ENCODE measurements at regions not wholly inside any gene's neighbourhood (a gene's known extent, or its start where the extent isn't known, plus 50 kb on each side); places are given as distances from the start of the nearest gene placed in this dataset.
"Not testable (repeated sequence)": the region's sequence is repeated elsewhere in the genome, so short reads cannot be mapped to it uniquely, and the experiment has no call there.

- no peak overlapping the region for H3K27ac ChIP-seq
- no peak overlapping the region for H3K4me3 ChIP-seq
- no peak for DNase-seq (ENCODE audit: low spot score in 2 of 2)
- no peaks in the 10 kb centered on the region for H3K27me3 ChIP-seq
- intact Hi-C loops (cut with DNase I; ENCODE audit: low total_unique reads): no loop called here
- no peaks in the 10 kb centered on the region for H3K36me3 ChIP-seq
- no peak for TF ChIP-seq CTCF (IDR thresholded peaks at IDR 0.05)
- no peak for TF ChIP-seq POLR2A (IDR thresholded peaks at IDR 0.05)
- TF ChIP-seq POLR2AphosphoS5 (IDR thresholded peaks at IDR 0.05): no peak
- no peaks in the 10 kb centered on the region for H3K4me1 ChIP-seq
- H3K9me3 ChIP-seq: peaks cover 0 to 7% of the 10 kb centered on the region in 2 donors
Measured at GRCh38 chr5:12616093-12616492, 711.8 kb upstream of the CTNND2 start.

- Histone ChIP-seq H3K4me3 (no peak overlapping the region), H3K27ac (no peak overlapping the region), H3K27me3 (no peaks in the 10 kb centered on the region), H3K9me3 (peaks cover 0 to 6% of the 10 kb centered on the region in 2 donors), H3K36me3 (no peaks in the 10 kb centered on the region), H3K4me1 (no peaks in the 10 kb centered on the region)
- TF ChIP-seq POLR2A (IDR thresholded peaks at IDR 0.05) (no peak), CTCF (IDR thresholded peaks at IDR 0.05) (no peak), POLR2AphosphoS5 (IDR thresholded peaks at IDR 0.05) (no peak)
- intact Hi-C loops (cut with DNase I; ENCODE audit: low total_unique reads): no loop called here
- DNase-seq (ENCODE audit: low spot score in 2 of 2): no peak
Measured at GRCh38 chr5:12615141-12615820, 711.0 kb upstream of the CTNND2 start.

GRCh38 chr5:12614608-12615007 lies 710.4 kb upstream of the CTNND2 start:
- TF ChIP-seq CTCF (IDR thresholded peaks at IDR 0.05) (no peak), POLR2A (IDR thresholded peaks at IDR 0.05) (no peak), POLR2AphosphoS5 (IDR thresholded peaks at IDR 0.05) (no peak)
- H3K36me3 ChIP-seq: no peaks in the 10 kb centered on the region
- no peak for DNase-seq (ENCODE audit: low spot score in 2 of 2)
- H3K9me3 ChIP-seq: peaks cover 0 to 6% of the 10 kb centered on the region in 2 donors
- H3K4me1 ChIP-seq: no peaks in the 10 kb centered on the region
- intact Hi-C loops (cut with DNase I; ENCODE audit: low total_unique reads): no loop called here
- no peaks in the 10 kb centered on the region for H3K27me3 ChIP-seq
- H3K4me3 ChIP-seq: no peak overlapping the region
- no peak overlapping the region for H3K27ac ChIP-seq

- peaks cover 6 to 9% of the 10 kb centered on the region in 2 donors for H3K9me3 ChIP-seq
- no peak for TF ChIP-seq POLR2A (IDR thresholded peaks at IDR 0.05)
- no peak for TF ChIP-seq CTCF (IDR thresholded peaks at IDR 0.05)
- TF ChIP-seq POLR2AphosphoS5 (IDR thresholded peaks at IDR 0.05): no peak
- no peak for DNase-seq (ENCODE audit: low spot score in 2 of 2)
- intact Hi-C loops (cut with DNase I; ENCODE audit: low total_unique reads): no loop called here
- no peak overlapping the region for H3K4me3 ChIP-seq
- H3K4me1 ChIP-seq: no peaks in the 10 kb centered on the region
- H3K36me3 ChIP-seq: no peaks in the 10 kb centered on the region
- H3K27ac ChIP-seq: no peak overlapping the region
- H3K27me3 ChIP-seq: no peaks in the 10 kb centered on the region
Measured at GRCh38 chr5:12611132-12611531, 706.9 kb upstream of the CTNND2 start.

GRCh38 chr5:12607817-12608216 lies 703.6 kb upstream of the CTNND2 start:
- H3K4me1 ChIP-seq; H3K27me3 ChIP-seq; intact Hi-C loops (cut with DNase I; ENCODE audit: low total_unique reads); H3K27ac ChIP-seq; H3K9me3 ChIP-seq; H3K4me3 ChIP-seq; DNase-seq (ENCODE audit: low spot score in 2 of 2); H3K36me3 ChIP-seq: not testable (repeated sequence)

GRCh38 chr5:12592228-12592627 lies 688.0 kb upstream of the CTNND2 start:
- H3K4me1 ChIP-seq: no peaks in the 10 kb centered on the region
- intact Hi-C loops (cut with DNase I; ENCODE audit: low total_unique reads): no loop called here
- TF ChIP-seq POLR2A (IDR thresholded peaks at IDR 0.05) (no peak), CTCF (IDR thresholded peaks at IDR 0.05) (no peak), POLR2AphosphoS5 (IDR thresholded peaks at IDR 0.05) (no peak)

More at GRCh38 chr5:12592228-12592627, 688.0 kb upstream of the CTNND2 start:
- DNase-seq (ENCODE audit: low spot score in 2 of 2): no peak
- H3K36me3 ChIP-seq: no peaks in the 10 kb centered on the region
- no peak overlapping the region for H3K27ac ChIP-seq
- no peak overlapping the region for H3K4me3 ChIP-seq
- no peaks in the 10 kb centered on the region for H3K9me3 ChIP-seq
- H3K27me3 ChIP-seq: no peaks in the 10 kb centered on the region

All from breast epithelium (tissue), 4 donors.